Sigmoid colon (tissue), 4 donors: ENCODE measurements at regions not wholly inside any gene's neighbourhood (a gene's known extent, or its start where the extent isn't known, plus 50 kb on each side); places are given as distances from the start of the nearest gene placed in this dataset.

Experiments
- POLR2A ChIP-seq, 2 donors: fragments of 450-650 bp; IDR thresholded peaks; one replicate each; pipeline ENCODE4 v1.6.1; 2016; ENCODE audit warnings: antibody characterized with exemption in 2 of 2, mild to moderate bottlenecking in 2 of 2, moderate library complexity in 2 of 2
- POLR2AphosphoS5 ChIP-seq, 4 donors: sonication (generic); formaldehyde crosslinking; IDR thresholded peaks; one replicate each; pipeline ENCODE4 v1.6.1; 2017; ENCODE audit warnings: antibody characterized with exemption in 4 of 4
- TF ChIP-seq, protein P1 (sequence below), 4 experiments: fragments of 450-650 bp in 3 of 4; fragments of 200-600 bp in 1 of 4; IDR thresholded peaks; one replicate each; pipeline ENCODE4 v1.5.1; 2016 to 2019; ENCODE audit warnings: antibody characterized with exemption in 4 of 4, mild to moderate bottlenecking in 3 of 4, moderate library complexity in 2 of 4

DNA sequence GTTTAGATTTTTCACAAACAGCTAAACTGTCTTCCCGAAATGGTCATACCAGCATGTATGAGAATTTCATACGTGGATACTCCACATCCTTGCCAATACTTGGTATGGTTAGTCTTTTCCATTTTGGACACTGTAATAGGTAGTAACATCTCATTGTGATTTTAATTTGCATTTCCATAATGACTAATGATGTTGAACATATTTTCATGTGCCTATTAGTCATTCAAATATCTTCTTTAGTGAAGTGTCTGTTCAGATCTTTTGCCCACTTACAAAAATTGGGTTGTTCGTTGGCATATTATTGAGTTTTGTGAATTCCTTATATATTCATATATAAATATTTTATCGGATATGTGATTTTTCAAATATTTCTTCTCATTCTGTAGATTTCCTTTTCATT is 78.0 kb upstream of the GNG2 start:
- TF ChIP-seq POLR2AphosphoS5 (IDR thresholded peaks at IDR 0.05) (no peak), POLR2A (IDR thresholded peaks at IDR 0.05) (no peak)
- TF ChIP-seq, protein P1, sequence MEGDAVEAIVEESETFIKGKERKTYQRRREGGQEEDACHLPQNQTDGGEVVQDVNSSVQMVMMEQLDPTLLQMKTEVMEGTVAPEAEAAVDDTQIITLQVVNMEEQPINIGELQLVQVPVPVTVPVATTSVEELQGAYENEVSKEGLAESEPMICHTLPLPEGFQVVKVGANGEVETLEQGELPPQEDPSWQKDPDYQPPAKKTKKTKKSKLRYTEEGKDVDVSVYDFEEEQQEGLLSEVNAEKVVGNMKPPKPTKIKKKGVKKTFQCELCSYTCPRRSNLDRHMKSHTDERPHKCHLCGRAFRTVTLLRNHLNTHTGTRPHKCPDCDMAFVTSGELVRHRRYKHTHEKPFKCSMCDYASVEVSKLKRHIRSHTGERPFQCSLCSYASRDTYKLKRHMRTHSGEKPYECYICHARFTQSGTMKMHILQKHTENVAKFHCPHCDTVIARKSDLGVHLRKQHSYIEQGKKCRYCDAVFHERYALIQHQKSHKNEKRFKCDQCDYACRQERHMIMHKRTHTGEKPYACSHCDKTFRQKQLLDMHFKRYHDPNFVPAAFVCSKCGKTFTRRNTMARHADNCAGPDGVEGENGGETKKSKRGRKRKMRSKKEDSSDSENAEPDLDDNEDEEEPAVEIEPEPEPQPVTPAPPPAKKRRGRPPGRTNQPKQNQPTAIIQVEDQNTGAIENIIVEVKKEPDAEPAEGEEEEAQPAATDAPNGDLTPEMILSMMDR (IDR thresholded peaks at IDR 0.05): no peak
